Inferior parietal cortex (tissue), 1 donor: ENCODE measurements at regions not wholly inside any gene's neighbourhood (a gene's known extent, or its start where the extent isn't known, plus 50 kb on each side); places are given as distances from the start of the nearest gene placed in this dataset.

ENCODE experiments used
- DNase-seq: peaks from one replicate; pipeline ENCODE4 v3.0.0-alpha.2; 2016; ENCODE audit errors: extremely low spot score

GRCh38 chr20:10724449-10725173 is 50.8 kb upstream of the JAG1 start:
- no peak for DNase-seq

- DNase-seq, result no peak
Observed at GRCh38 chr20:10728873-10729670, 55.3 kb upstream of the JAG1 start.

GRCh38 chr20:10729785-10730184 is 56.0 kb upstream of the JAG1 start:
- DNase-seq, result no peak

- DNase-seq, result no peak
Observed at GRCh38 chr20:10730629-10731183, 56.9 kb upstream of the JAG1 start.

GRCh38 chr20:10731190-10731965 is 57.6 kb upstream of the JAG1 start:
- no peak for DNase-seq

GRCh38 chr20:10733122-10733521 is 59.3 kb upstream of the JAG1 start:
- DNase-seq, result no peak

GRCh38 chr20:10735195-10735949 is 61.6 kb upstream of the JAG1 start:
- DNase-seq, result no peak

GRCh38 chr20:10739134-10739533 is 65.3 kb upstream of the JAG1 start:
- DNase-seq, result no peak

GRCh38 chr20:10739566-10739965 is 65.8 kb upstream of the JAG1 start:
- DNase-seq, result no peak

GRCh38 chr20:10741060-10741459 is 67.3 kb upstream of the JAG1 start:
- no peak for DNase-seq

GRCh38 chr20:10745790-10746189 is 72.0 kb upstream of the JAG1 start:
- DNase-seq, result no peak

- no peak for DNase-seq
Observed at GRCh38 chr20:10747019-10747418, 73.2 kb upstream of the JAG1 start.

GRCh38 chr20:10749084-10749483 is 75.3 kb upstream of the JAG1 start:
- no peak for DNase-seq

GRCh38 chr20:10752206-10752605 is 78.4 kb upstream of the JAG1 start:
- DNase-seq, result no peak

- DNase-seq, result no peak
Observed at GRCh38 chr20:10754824-10755223, 81.0 kb upstream of the JAG1 start.

GRCh38 chr20:10758446-10758845 is 84.6 kb upstream of the JAG1 start:
- DNase-seq, result no peak

- DNase-seq, result peak; percentile 49
Observed at GRCh38 chr20:10761232-10761631, 87.4 kb upstream of the JAG1 start.

- no peak for DNase-seq
Observed at GRCh38 chr20:10761786-10762185, 88.0 kb upstream of the JAG1 start.

- no peak for DNase-seq
Observed at GRCh38 chr20:10762216-10762615, 88.4 kb upstream of the JAG1 start.

- DNase-seq, result no peak
Observed at GRCh38 chr20:10763112-10763511, 89.3 kb upstream of the JAG1 start.

- no peak for DNase-seq
Observed at GRCh38 chr20:10769700-10770099, 95.9 kb upstream of the JAG1 start.
